Skeletal muscle tissue (tissue), 3 donors: ENCODE measurements at regions not wholly inside any gene's neighbourhood (a gene's known extent, or its start where the extent isn't known, plus 50 kb on each side); places are given as distances from the start of the nearest gene placed in this dataset.

Experiments used
- H3K27ac ChIP-seq: one replicate; pipeline ENCODE4 v1.7.0; 2013; ENCODE audit warnings: mild to moderate bottlenecking, low read depth, low read length, inconsistent platforms
- H3K27me3 ChIP-seq, 3 donors: one replicate each; pipeline ENCODE4 v1.7.0; 2013; ENCODE audit warnings: low read length in 3 of 3; ENCODE audit not compliant: control insufficient read depth in 3 of 3, insufficient read depth in 3 of 3
- H3K36me3 ChIP-seq, 3 donors: one replicate each; pipeline ENCODE4 v1.7.0; 2013; ENCODE audit warnings: low read length in 3 of 3; ENCODE audit not compliant: control insufficient read depth in 3 of 3, insufficient read depth in 3 of 3
- H3K4me1 ChIP-seq, 3 donors: one replicate each; pipeline ENCODE4 v1.7.0; 2013; ENCODE audit warnings: low read length in 3 of 3, mild to moderate bottlenecking in 3 of 3; ENCODE audit not compliant: control insufficient read depth in 3 of 3, insufficient read depth in 3 of 3
- H3K4me3 ChIP-seq, 3 donors: one replicate each; pipeline ENCODE4 v1.7.0; 2013; ENCODE audit warnings: low read length in 3 of 3
- H3K9ac ChIP-seq, 3 donors: one replicate each; pipeline ENCODE4 v1.7.0; 2013; ENCODE audit warnings: low read length in 3 of 3, mild to moderate bottlenecking in 3 of 3, moderate library complexity in 2 of 3, low read depth in 1 of 3
- H3K9me3 ChIP-seq, 3 donors: one replicate each; pipeline ENCODE4 v1.7.0; 2013; ENCODE audit warnings: low read length in 3 of 3; ENCODE audit not compliant: control insufficient read depth in 3 of 3
- donor health status: Osteomylitis.

GRCh38 chr7:159200421-159200820 is 55.8 kb upstream of the VIPR2 start:
- H3K36me3 ChIP-seq, result no peaks in the 10 kb centered on the region
- no peak overlapping the region for H3K9ac ChIP-seq
- no peak overlapping the region for H3K27ac ChIP-seq
- no peaks in the 10 kb centered on the region for H3K9me3 ChIP-seq
- H3K4me3 ChIP-seq, result no peak overlapping the region
- no peaks in the 10 kb centered on the region for H3K27me3 ChIP-seq
- H3K4me1 ChIP-seq, result no peaks in the 10 kb centered on the region

GRCh38 chr7:159198016-159198724 is 53.5 kb upstream of the VIPR2 start:
- Histone ChIP-seq H3K27me3 (no peaks in the 10 kb centered on the region), H3K4me3 (no peak overlapping the region), H3K9ac (no peak overlapping the region), H3K27ac (no peak overlapping the region), H3K9me3 (no peaks in the 10 kb centered on the region), H3K4me1 (no peaks in the 10 kb centered on the region), H3K36me3 (no peaks in the 10 kb centered on the region)

- Histone ChIP-seq H3K9me3 (no peaks in the 10 kb centered on the region), H3K4me3 (no peak overlapping the region), H3K27ac (no peak overlapping the region), H3K27me3 (no peaks in the 10 kb centered on the region), H3K4me1 (no peaks in the 10 kb centered on the region), H3K9ac (no peak overlapping the region), H3K36me3 (no peaks in the 10 kb centered on the region)
Measured at GRCh38 chr7:159197066-159197975, 52.7 kb upstream of the VIPR2 start.

GRCh38 chr7:159196584-159196983 is 51.9 kb upstream of the VIPR2 start:
- no peak overlapping the region for H3K9ac ChIP-seq
- no peak overlapping the region for H3K27ac ChIP-seq
- no peaks in the 10 kb centered on the region for H3K4me1 ChIP-seq
- H3K4me3 ChIP-seq, result no peak overlapping the region
- H3K36me3 ChIP-seq, result no peaks in the 10 kb centered on the region
- H3K9me3 ChIP-seq, result no peaks in the 10 kb centered on the region
- H3K27me3 ChIP-seq, result no peaks in the 10 kb centered on the region

- H3K4me3 ChIP-seq, result no peak overlapping the region
- no peaks in the 10 kb centered on the region for H3K9me3 ChIP-seq
- no peak overlapping the region for H3K9ac ChIP-seq
- peaks cover 0 to 4% (median 1%) of the 10 kb centered on the region in 3 donors for H3K27me3 ChIP-seq
- no peaks in the 10 kb centered on the region for H3K36me3 ChIP-seq
- H3K27ac ChIP-seq, result no peak overlapping the region
- no peaks in the 10 kb centered on the region for H3K4me1 ChIP-seq
Measured at GRCh38 chr7:159195946-159196345, 51.3 kb upstream of the VIPR2 start.
